HG03342 (cell line): ENCODE measurements at regions not wholly inside any gene's neighbourhood (a gene's known extent, or its start where the extent isn't known, plus 50 kb on each side); places are given as distances from the start of the nearest gene placed in this dataset.
"Not testable (repeated sequence)": the region's sequence is repeated elsewhere in the genome, so short reads cannot be mapped to it uniquely, and the experiment has no call there.

Experiments used
- ATAC-seq: cut with Tn5 transposase; IDR thresholded peaks from one replicate; pipeline ENCODE4 v1.9.1; 2021; ENCODE audit warnings: mild to moderate bottlenecking, moderate library complexity; ENCODE audit not compliant: unreplicated experiment

DNA sequence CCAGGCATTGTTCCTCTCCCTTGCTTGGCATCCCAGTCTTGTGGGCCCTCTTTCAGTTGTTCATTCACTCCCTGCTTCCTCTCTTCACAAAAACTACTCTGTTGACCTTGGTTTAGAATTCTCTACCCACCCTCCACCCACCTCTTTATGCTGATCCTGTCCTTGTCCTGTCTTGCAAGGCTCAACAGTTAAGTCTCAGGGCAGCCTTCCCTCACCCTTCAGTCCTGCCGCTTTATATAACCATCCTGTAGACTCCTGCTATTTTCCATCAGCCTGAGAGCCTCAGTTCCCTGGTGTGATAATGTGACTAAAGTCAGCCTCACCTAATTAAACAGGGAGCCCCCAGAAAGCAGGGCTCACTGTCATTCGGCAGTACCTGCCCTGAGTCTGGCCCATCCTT lies 1763.0 kb downstream of the SPATA31A7 start:
- ATAC-seq, result not testable (repeated sequence)
